ENCODE measurements at regions not wholly inside any gene's neighbourhood (a gene's known extent, or its start where the extent isn't known, plus 50 kb on each side); places are given as distances from the start of the nearest gene placed in this dataset.

GRCh38 chr9:24464319-24464951, 81.3 kb downstream of the IZUMO3 start:
- Histone ChIP-seq H3K9me3 (peaks cover 0 to 4% (median 0%) of the 10 kb centered on the region in 4 donors), H3K36me3 (no peaks in the 10 kb centered on the region), H3K4me1 (no peaks in the 10 kb centered on the region), H3K4me3 (no peak overlapping the region), H3K27me3 (no peaks in the 10 kb centered on the region), H3K27ac (no peak overlapping the region)
- intact Hi-C loops (cut with DNase I; ENCODE audit: low total_unique reads) = no loop called here
- DNase-seq = peak in 1 of 2 donors; percentile 2
- 16 to 27% (median 23%) methylated on average over 2 of the region's 2 CpGs for WGBS, 5 donors
- TF ChIP-seq CTCF (IDR thresholded peaks at IDR 0.05) = no peak
- TF ChIP-seq POLR2AphosphoS5 (IDR thresholded peaks at IDR 0.05) = no peak
- no peak for TF ChIP-seq POLR2A (IDR thresholded peaks at IDR 0.05)
- no peak for TF ChIP-seq EP300 (IDR thresholded peaks at IDR 0.05)

GRCh38 chr9:24462951-24463350, 82.7 kb downstream of the IZUMO3 start:
- 64 to 75% (median 67%) methylated on average over 4 of the region's 4 CpGs for WGBS, 5 donors
- TF ChIP-seq CTCF (IDR thresholded peaks at IDR 0.05) = no peak
- TF ChIP-seq EP300 (IDR thresholded peaks at IDR 0.05) = no peak
- TF ChIP-seq POLR2A (IDR thresholded peaks at IDR 0.05) = no peak
- TF ChIP-seq POLR2AphosphoS5 (IDR thresholded peaks at IDR 0.05) = no peak
- H3K36me3 ChIP-seq = no peaks in the 10 kb centered on the region

GRCh38 chr9:24460781-24461180, 84.9 kb downstream of the IZUMO3 start:
- Histone ChIP-seq H3K27me3 (no peaks in the 10 kb centered on the region), H3K4me1 (no peaks in the 10 kb centered on the region), H3K36me3 (no peaks in the 10 kb centered on the region), H3K27ac (no peak overlapping the region), H3K4me3 (no peak overlapping the region), H3K9me3 (peaks cover 0 to 4% (median 0%) of the 10 kb centered on the region in 4 donors)
- intact Hi-C loops (cut with DNase I; ENCODE audit: low total_unique reads) = no loop called here
- WGBS, 5 donors = 75 to 88% (median 87%) methylated on average over 5 of the region's 5 CpGs
- TF ChIP-seq EP300 (IDR thresholded peaks at IDR 0.05) = no peak
- no peak for TF ChIP-seq CTCF (IDR thresholded peaks at IDR 0.05)
- TF ChIP-seq POLR2AphosphoS5 (IDR thresholded peaks at IDR 0.05) = no peak
- TF ChIP-seq POLR2A (IDR thresholded peaks at IDR 0.05) = no peak
- DNase-seq = no peak

More at GRCh38 chr9:24462951-24463350, 82.7 kb downstream of the IZUMO3 start:
- Histone ChIP-seq H3K4me3 (no peak overlapping the region), H3K9me3 (peaks cover 0 to 4% (median 0%) of the 10 kb centered on the region in 4 donors), H3K27me3 (no peaks in the 10 kb centered on the region), H3K27ac (no peak overlapping the region), H3K4me1 (no peaks in the 10 kb centered on the region)
- no peak for DNase-seq
- intact Hi-C loops (cut with DNase I; ENCODE audit: low total_unique reads) = no loop called here

- 44 to 65% (median 54%) methylated on average over 1 of the region's 1 CpG for WGBS, 5 donors
- no peaks in the 10 kb centered on the region for H3K27me3 ChIP-seq
- intact Hi-C loops (cut with DNase I; ENCODE audit: low total_unique reads) = no loop called here
These were observed 85.7 kb downstream of the IZUMO3 start for GRCh38 chr9:24459953-24460352.

More at GRCh38 chr9:24459953-24460352, 85.7 kb downstream of the IZUMO3 start:
- H3K36me3 ChIP-seq = no peaks in the 10 kb centered on the region
- no peak overlapping the region for H3K4me3 ChIP-seq
- TF ChIP-seq EP300 (IDR thresholded peaks at IDR 0.05) = no peak
- TF ChIP-seq CTCF (IDR thresholded peaks at IDR 0.05) = no peak
- no peak for TF ChIP-seq POLR2A (IDR thresholded peaks at IDR 0.05)
- TF ChIP-seq POLR2AphosphoS5 (IDR thresholded peaks at IDR 0.05) = no peak
- DNase-seq = peak in 1 of 2 donors; percentile 30
- H3K4me1 ChIP-seq = no peaks in the 10 kb centered on the region
- no peak overlapping the region for H3K27ac ChIP-seq
- H3K9me3 ChIP-seq = peaks cover 0 to 4% (median 0%) of the 10 kb centered on the region in 4 donors

Measured in stomach (tissue), 8 donors.